ENCODE measurements at regions not wholly inside any gene's neighbourhood (a gene's known extent, or its start where the extent isn't known, plus 50 kb on each side); places are given as distances from the start of the nearest gene placed in this dataset.

DNA sequence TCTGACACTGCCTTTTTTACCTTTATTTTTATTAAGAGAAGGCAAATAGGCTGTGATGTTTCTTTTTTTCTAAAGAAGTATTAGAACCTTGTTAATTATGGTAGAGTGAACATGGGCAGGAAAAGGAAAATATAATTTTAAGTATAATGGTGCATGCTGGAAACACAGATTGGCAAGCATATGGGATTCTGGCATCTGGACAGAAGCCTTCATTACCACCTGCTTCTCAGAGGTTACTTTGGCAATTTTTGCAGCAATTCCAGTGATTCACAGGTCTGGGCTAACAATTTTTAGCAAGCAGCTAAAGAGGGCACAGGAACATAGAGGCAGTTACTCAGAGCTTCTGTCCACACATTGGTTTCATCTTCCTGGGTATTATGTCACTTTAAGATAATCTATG, 258.3 kb downstream of the DIPK2A start:
- TF ChIP-seq POLR2A (IDR thresholded peaks at IDR 0.05; ENCODE audit: low read depth, low read length) (no peak), POLR2AphosphoS5 (IDR thresholded peaks at IDR 0.05; ENCODE audit: low read depth, low read length) (no peak), TAF1 (IDR thresholded peaks at IDR 0.05; ENCODE audit: borderline replicate concordance, low read depth, low read length) (no peak)
